HG03135 (cell line): ENCODE measurements at regions not wholly inside any gene's neighbourhood (a gene's known extent, or its start where the extent isn't known, plus 50 kb on each side); places are given as distances from the start of the nearest gene placed in this dataset.

Experiments
- ATAC-seq: cut with Tn5 transposase; IDR thresholded peaks from one replicate; pipeline ENCODE4 v1.9.1; 2021; ENCODE audit warnings: mild to moderate bottlenecking, moderate library complexity; ENCODE audit not compliant: unreplicated experiment

DNA sequence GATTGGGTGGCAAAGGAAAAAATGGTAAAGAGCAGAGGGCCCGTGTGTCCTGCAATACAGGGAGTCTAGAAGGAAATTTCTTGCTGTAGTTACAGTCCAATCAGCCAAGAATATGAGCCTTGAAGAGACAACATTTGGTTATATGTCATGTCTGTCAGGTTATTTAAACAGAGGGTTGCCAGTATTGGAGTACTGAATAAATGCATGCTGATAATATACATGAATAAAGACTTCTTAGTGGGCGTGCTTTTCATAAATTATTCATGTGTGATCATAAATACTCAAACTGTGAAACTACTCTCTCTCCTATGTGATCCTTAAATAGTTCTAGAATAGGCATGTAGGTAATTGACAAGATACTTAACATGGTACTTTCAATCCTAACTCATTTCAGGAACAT, 249.0 kb downstream of the CRPPA start:
- no peak for ATAC-seq

DNA sequence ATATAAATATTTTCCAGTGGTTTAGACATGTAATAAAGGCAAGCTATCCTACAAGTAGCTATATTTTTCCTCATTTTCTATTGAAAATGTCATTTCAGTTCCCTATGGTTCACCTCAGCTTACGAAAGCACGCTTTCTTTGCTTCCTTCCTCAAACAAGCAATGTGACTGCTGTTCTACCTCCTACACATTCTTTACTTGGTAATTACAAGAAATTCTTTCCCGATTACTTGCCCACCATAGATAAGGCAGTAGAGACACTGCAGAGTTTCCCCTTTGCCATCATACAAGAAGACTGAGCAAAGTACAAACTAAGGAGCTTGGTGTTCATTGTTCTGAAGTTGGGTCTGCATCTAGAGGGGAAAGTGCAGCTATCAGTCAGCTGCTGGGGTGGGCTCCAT, 249.4 kb downstream of the CRPPA start:
- no peak for ATAC-seq

DNA sequence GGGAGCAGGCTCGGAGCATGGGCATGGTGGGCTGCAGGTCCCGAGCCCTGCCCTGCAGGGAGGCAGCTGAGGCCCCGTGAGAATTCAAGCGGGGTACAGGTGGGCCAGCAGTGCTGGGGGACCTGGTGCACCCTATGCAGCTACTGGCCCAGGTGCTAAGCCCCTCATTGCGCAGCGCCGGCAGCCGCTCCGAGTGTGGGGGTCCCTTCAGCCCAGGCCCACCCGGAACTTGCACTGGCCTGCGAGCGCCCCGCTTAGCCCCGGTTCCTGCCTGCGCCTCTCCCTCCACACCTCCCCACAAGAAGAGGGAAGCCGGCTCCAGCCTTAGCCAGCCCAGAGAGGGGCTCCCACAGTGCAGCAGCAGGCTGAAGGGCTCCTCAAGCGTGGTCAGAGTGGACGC, 250.7 kb downstream of the CRPPA start:
- no peak for ATAC-seq

DNA sequence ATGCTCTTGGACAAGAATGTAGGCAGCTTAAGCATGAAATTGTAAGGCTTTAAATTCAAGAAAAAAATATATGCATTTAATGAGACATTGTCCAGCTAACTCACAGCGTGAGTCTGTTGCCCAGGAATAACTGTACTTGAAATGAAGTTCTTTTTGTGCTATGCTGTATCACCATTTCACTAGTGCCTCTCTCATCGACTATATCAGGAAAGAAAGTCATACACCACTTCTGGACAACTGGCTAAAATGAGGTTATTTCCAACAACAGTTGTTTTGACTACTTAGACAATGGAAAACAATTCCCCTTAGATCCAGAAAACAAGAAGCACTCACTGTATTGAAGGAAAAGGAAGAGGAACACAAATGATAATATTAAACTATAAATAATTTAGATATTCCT, 251.8 kb downstream of the CRPPA start:
- ATAC-seq, result no peak

DNA sequence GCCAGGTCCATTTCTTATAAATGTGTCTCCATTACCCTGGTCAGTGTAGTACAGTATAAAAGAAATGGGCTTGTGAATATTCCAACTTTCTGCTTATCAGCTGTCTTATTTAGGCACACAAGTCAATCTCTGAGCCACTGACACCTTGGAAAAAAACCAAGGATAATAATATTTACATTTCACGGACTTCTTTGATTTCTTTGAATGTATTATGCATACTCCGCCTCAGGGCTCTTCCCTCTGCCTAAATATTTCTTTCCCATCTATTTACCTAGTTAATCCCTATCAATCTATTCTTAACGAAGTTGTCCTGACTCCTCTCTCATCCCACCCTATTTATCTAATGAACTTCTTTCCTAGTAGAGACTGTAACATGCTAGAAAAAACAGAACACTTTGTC, 253.8 kb downstream of the CRPPA start:
- no peak for ATAC-seq

DNA sequence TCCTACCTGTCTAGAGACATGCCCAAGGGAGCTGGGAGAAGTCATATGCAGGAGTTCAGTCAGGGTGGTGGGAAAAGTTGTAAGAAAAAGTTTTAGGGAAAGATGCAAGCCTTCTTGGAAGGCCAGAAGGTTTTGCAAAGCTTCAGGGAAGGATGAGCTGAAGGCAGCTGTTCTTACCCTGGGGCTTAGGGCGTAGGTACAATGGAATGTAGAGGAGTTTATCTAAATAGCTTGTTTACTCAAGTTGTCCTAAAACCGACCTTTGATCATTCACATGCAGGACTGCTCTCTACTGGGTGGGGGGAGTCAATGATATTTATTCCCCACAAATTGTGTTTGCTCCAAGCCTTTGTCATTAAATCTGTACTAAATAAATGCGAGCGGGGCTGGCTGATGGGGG, 277.0 kb downstream of the CRPPA start:
- no peak for ATAC-seq

DNA sequence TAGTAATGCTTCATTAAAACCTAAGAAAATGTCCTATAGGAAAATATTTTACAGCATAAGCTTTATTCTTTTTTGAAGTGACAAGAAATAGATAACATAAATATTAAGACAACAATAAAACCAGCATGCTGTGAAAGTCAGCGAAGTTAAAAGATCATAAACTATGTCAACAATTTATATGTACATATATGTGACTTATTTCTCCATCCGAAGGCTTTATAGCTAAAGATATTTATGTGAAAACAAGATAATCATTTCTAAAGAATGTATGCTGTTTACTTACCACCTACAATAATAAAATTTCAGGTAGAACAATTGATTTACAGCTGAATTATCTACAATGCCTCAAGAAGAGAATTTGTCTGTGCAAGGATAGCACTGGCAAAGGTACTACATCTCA, 283.4 kb downstream of the CRPPA start:
- no peak for ATAC-seq

DNA sequence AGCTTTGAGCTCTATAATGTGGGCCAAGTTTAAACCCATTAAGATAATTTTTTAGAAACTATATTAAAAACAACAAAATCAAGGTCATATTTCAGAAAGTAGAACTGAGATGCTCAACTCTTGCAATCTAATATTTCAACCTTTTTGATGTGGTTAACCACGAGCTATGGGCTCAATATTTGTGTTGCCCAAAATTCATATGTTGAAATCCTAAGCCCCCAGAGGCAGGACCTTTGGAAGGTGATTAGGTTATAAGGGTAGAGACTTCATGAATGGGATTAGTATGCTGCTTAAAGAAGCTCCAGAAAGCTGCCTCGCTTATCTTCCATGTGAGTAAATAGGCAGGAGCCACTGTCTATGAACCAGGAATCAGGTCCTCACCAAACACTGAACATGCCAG, 284.4 kb downstream of the CRPPA start:
- no peak for ATAC-seq

DNA sequence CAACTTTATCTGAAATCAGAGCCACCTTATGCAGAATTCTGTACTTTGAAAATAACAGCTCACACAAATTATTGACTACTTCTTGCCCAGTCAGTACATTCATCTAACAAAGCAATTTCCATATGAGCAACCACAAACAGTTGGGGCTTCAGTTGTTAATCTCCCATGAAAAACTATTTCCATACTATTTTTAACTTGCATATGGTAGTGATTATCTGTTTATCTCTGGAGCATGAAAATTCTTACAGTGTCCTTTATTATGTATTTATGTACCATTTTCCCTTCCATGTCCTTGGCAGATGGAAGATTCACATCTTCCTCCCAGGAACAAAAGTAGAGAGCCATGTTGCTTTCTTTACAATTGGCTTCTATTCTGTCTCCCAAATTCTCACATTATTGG, 285.7 kb downstream of the CRPPA start:
- ATAC-seq, result no peak

DNA sequence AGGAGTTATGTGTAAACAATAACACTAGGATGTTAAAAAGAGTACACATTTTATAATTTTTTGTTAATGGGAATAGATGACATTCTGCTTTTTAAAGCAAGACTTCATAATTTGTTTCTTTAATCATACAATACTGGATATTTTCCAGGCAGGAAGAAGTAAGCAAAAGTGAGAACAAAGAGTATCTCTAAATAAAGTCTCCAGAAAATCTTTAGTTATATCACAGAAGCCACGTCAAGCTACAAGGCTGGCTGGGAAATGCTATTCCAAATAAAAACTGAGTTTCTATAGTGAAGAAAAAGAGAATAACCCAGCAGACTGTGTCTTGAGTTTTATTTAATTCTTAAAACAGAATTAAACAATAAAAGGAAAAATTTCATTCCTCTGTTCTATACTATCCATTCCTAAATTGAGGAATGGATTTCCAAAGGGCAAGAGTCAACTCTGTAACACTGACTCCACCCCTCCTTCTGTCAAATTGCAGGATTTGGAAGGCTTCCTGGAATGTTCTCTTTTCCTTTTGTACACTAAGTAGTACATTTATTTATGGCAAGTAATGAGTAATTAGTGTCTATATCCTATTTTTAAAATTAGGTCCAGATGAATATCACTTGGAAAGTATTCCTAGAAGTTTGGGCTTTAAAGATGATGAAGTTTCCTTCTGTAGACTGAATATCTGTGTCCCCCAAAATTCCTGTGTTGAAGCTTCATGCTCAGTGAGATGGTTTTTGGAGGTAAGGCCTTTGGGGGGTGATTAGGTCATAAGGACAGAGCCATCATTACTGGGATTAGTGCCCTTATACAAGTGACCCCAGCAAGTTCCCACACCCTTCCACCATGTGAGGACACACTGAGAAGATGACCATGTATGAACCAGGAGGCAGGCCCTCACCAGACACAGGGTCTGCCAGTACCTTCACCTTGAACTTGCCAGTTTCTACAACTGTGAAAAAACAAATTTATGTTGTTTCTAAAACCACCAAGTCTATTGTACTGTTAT, 290.9 kb downstream of the CRPPA start:
- ATAC-seq, result no peak

DNA sequence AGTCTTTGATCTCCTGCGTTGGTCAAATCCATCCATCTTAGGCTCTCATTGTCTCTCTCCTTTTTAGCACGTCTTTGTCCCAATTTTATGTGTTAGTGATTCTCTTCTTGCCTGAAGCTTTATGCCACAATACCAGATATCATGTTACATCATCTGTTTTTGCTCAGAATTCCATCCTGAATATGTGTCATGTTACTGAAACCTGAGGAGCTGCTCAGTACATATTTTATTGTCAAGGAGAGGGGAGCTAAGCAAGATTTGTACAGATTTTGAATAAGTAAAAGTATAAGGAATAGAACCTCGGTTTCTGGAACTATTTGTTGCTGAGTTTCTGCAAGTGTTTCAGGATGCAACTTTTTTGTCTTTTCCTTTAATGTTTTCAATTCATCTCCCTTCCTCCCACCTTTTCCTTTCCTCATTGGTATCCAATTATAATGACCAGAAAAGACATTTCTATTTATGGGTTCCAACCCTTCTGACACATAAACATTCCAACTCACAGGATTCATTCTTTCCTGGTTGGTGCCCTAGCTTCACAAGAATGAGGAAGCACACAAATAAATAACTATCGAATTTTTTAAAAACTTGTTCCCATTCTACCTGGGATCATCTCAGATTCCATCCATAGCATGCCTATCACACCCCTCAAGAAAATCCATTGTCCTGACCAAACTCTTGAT, 291.8 kb downstream of the CRPPA start:
- ATAC-seq, result no peak

DNA sequence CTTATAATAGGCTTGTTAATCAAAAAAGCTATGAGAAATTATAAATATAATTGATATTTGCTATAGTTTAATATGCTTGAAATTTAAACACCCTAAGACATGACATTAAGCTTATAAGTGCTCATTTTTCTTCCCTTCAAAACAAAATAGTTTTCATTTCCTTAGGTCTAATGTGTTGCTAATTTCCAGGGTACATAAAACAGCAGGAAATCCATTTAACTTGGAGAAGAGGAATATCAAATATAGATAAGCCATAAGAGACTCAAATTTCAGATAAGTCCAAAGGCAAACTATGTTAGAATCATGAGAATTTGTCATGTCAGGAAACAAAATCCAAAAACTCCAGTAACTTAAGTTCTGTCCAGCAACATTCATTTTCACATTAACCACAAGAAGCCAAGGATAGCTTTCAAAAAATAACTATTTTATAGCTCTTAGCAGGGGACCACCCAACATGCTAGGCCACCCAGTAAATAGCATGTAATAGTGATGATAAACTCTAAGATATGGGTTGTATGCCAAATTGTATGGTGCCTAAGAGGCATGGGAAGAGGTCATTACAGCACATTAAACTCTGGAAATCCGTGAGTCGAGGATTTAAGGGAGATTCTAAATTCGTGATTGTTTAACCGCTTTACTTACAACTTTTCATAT, 298.1 kb downstream of the CRPPA start:
- no peak for ATAC-seq

DNA sequence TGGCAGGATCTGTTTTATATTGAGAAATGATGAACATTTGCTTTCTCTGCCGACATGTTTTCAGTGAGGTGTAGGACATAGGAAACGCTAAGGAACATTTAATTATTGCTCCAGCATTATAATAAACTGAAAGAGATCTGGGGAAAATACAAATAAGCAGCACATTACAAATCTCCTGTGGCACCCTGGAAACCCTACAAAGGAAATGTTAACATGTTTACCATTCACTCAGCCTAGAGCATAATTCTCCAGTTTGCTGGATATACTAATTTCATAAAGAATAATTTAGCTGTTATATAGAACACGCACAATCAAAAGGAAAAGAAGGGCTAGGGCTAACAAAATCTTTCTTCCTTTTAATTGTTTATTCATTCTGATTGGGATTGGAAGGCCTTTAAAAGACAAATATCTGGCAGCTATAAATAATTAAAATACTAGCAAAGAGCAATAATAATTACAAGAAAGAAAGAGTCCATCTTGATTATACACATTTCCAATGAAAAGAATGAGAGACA, 299.4 kb downstream of the CRPPA start:
- no peak for ATAC-seq

DNA sequence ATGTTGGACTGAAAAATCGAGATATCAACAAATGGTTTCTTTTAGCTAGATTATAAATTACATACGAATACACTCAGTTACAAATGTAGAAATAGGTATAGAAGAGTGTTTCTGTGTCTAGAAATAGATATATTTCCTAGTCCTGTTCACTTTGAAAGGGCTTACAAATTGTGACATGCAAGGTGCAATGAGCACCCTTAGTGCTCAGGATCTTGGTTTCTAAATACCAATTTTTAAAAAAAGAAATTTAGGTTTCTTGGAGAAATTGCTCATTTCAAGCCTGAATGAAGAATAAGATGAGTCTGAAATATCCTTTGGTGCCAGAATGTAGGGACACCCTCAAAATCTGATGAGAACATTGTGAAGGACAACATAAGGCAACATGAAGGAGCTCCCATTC, 306.0 kb downstream of the CRPPA start:
- no peak for ATAC-seq

DNA sequence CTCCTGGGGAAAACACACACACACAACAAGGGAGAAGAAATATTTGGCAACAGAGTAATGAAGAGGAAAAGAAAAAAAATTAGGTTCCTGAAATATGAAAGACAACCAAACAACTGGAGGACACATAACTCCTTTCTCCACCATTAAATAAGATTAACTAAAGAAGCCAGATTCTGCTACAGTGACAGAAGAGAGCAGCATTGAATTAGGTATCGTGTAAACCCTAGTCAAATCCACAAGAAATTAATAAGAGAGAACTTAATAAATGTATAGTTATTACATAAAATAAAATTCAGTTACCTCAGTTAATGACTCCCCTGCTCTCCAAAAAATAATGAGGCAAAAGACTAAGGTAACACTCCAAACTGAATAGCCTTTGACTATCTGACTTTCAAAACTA, 306.7 kb downstream of the CRPPA start:
- no peak for ATAC-seq

DNA sequence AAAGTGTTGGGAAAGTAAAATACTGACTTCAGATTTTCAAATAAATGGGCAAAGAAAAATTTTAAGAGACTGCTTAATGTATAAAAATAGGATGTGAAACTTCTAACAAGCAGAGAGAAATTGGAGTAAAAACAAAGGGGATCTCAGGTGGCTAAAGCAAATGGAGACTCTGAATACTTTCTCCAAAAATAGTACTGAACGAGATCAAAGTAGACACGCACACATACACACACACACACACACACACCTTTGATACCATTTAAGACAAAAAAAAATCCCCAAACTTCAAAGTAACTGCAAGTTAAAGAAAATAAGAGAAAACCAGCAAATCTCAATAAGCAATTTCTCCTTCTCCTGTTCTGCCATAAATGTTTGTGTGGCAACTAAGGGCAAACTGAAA, 307.3 kb downstream of the CRPPA start:
- no peak for ATAC-seq

DNA sequence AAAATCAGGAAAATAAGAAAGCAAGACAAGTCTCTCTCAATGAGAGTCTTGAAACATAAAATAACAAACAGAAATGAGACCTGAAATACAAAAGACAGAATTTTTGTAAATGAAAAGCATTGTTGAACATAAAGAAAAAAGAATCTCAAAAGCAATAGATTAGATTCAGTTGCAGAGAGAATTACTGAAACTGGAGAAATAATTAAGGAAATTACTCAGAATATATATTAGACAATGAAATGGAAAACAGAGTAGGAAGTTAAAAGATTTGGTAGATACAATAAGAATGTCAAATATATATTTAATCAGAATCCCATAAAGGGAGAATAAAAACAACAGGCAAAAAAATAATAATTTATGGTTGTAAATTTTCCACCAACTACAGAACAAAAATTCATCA, 308.3 kb downstream of the CRPPA start:
- no peak for ATAC-seq

DNA sequence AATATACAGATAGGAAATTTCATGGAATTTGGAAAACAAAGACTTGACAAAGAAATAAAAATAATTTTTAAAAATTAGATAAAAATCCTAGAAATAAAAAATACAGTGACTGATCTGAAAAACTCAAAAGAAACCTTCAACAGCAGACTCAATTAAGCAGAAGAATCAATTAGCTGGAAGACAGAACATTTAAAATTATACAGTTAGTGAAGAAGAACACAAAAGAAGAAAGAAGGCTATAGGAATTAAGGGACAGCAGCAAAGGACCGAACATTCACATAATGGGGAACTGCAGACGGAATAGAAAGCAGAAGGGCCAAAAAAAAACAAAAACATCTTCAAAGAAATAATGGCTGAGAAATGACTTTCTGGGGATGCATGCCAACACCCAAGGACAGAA, 314.5 kb downstream of the CRPPA start:
- ATAC-seq, result no peak

DNA sequence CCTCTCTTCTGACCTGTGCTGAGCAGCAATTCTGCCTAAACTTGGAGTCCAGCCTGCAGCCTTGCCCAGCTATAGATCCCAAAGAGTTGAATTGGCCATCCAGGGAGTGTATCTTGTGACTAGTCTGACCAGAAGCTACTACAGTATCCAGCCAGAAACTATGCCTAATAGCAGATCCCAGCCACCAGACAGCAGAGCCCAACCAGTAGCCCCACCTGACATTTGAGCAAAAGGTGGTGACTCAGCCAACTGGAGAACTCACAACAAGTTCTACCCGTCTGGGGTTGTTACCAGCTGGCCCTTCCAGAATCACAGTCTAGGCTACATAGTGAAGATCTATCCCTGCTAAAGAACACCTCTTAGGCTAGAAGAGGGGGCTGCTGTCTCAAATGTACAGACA, 315.0 kb downstream of the CRPPA start:
- ATAC-seq, result no peak

DNA sequence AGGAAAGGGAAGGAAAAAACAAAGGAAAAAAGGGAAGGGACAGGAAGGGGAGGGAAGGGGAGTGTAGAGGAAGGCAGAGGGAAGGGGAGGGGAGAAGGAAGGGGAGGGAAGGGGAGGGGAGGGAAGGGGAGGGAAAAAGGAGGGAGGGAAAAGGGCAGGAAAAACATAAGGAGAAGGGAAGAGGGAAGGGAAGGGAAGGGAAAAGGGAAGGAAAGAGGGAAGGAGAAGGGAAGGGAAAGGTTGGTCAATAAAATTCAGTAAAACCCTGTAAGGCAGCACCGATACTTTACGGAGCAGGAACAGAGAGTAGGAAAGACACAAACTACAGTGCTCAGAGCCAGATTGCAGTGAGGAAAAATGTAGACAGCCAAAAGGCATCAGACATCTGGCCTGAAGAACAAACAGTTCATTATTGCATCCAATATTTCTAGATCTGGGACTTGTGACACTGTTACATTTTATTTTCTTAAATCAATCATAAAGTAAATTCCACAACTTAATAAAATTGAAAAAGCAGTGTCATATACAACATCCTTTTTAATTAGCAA, 322.0 kb downstream of the CRPPA start:
- no peak for ATAC-seq

DNA sequence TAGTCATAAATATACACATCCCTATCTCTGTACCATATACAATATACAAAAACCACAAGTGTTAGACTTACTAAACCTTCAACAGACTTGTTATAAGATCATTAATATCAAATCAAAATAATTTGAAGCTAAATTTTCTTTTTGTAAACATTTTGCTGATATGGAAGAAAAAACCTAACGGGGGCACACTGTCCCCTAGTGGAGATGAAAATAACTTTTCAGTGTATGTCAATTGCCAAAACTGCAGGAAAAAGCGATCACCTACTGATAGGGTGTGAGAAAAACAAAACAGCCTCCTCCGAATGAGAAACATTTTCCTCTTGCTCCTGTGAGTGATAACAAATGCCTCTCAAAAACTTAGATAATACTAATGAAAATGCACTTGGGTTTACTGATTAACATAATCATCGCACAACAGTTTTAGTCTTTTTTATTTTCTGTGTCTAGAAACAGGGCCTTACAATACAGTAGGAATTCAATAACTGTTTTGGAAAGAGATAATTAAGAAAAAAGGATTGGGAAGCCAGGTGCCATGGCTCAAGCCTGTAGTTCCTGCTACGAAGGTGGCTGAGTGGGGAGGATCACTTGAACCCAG, 322.7 kb downstream of the CRPPA start:
- no peak for ATAC-seq
